ENCODE measurements at regions not wholly inside any gene's neighbourhood (a gene's known extent, or its start where the extent isn't known, plus 50 kb on each side); places are given as distances from the start of the nearest gene placed in this dataset.

GRCh38 chr9:120183615-120184014 is 396.4 kb downstream of the CDK5RAP2 start:
- TF ChIP-seq POLR2AphosphoS5 (IDR thresholded peaks at IDR 0.05; ENCODE audit: low read depth, low read length) (no peak), SRF (IDR thresholded peaks at IDR 0.05; ENCODE audit: low read depth) (no peak)

Data from HCT116 (cell line).